ENCODE measurements at regions not wholly inside any gene's neighbourhood (a gene's known extent, or its start where the extent isn't known, plus 50 kb on each side); places are given as distances from the start of the nearest gene placed in this dataset.

GRCh38 chr9:12614488-12614887 is 78.7 kb upstream of the TYRP1 start:
- Mint-ChIP-seq H3K4me1 (peaks cover 4% of the 10 kb centered on the region), H3K27ac (no peak overlapping the region), H3K9me3 (no peaks in the 10 kb centered on the region), H3K27me3 (ENCODE audit: low read depth) (no peaks in the 10 kb centered on the region), H3K36me3 (no peaks in the 10 kb centered on the region), H3K4me3 (no peak overlapping the region)
- no peak for DNase-seq (ENCODE audit: low spot score in 2 of 2, unreplicated experiment in 2 of 2)
- no peak for TF ChIP-seq CTCF (IDR thresholded peaks at IDR 0.05; ENCODE audit: unreplicated experiment)

DNA sequence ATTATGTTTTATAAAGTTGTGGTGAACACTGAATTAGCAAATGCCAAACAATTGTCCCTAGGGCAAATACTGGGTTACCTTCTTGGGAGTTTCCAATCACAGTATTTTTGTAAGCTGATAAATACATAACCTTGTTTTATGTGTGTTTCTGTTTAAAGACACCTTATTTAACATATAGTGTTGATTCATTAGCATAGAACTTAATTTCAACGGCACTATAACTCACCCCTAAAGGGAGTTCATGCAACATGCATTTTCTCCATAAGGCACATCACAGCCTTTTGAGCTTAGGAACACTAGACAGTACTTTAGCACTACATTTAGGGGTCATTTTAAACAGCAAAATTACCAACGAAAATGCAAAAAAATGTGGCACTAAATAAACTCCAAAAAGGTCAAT is 74.2 kb upstream of the TYRP1 start:
- Mint-ChIP-seq H3K27ac (no peak overlapping the region), H3K4me1 (peaks cover 6% of the 10 kb centered on the region), H3K36me3 (no peaks in the 10 kb centered on the region), H3K4me3 (no peak overlapping the region), H3K9me3 (no peaks in the 10 kb centered on the region), H3K27me3 (ENCODE audit: low read depth) (peaks cover 4% of the 10 kb centered on the region)
- no peak for TF ChIP-seq CTCF (IDR thresholded peaks at IDR 0.05; ENCODE audit: unreplicated experiment)
- DNase-seq (ENCODE audit: low spot score in 2 of 2, unreplicated experiment in 2 of 2): no peak

- no peak for TF ChIP-seq CTCF (IDR thresholded peaks at IDR 0.05; ENCODE audit: unreplicated experiment)
- Mint-ChIP-seq H3K27me3 (ENCODE audit: low read depth) (peaks cover 4% of the 10 kb centered on the region), H3K36me3 (no peaks in the 10 kb centered on the region), H3K4me1 (peaks cover 18% of the 10 kb centered on the region), H3K9me3 (no peaks in the 10 kb centered on the region), H3K4me3 (no peak overlapping the region), H3K27ac (no peak overlapping the region)
- no peak for DNase-seq (ENCODE audit: low spot score in 2 of 2, unreplicated experiment in 2 of 2)
These were observed 67.3 kb upstream of the TYRP1 start for GRCh38 chr9:12625844-12626243.

DNA sequence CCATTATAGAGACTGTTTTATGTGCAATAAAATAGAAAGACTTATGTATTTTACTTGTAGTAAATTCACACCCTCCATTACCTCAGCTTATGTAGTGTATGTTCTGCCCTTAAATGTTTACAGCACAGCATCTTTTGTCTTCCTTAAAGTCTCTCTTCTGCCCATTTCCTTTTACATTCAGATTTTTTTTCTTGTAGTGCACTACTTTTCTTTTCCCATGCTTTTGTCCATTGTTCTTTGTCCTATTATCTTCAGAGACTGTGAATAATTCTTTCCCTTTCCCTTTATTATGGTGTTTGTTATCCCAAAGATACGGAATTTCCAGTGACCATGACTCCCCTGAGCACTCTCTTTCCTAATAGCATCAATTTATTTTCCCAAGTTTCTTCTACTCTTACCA is 66.1 kb upstream of the TYRP1 start:
- no peak overlapping the region for H3K4me3 Mint-ChIP-seq
- H3K27ac Mint-ChIP-seq: no peak overlapping the region
- peaks cover 14% of the 10 kb centered on the region for H3K4me1 Mint-ChIP-seq
- H3K9me3 Mint-ChIP-seq: no peaks in the 10 kb centered on the region
- H3K27me3 Mint-ChIP-seq (ENCODE audit: low read depth): peaks cover 4% of the 10 kb centered on the region
- no peaks in the 10 kb centered on the region for H3K36me3 Mint-ChIP-seq
- no peak for TF ChIP-seq CTCF (IDR thresholded peaks at IDR 0.05; ENCODE audit: unreplicated experiment)
- no peak for DNase-seq (ENCODE audit: low spot score in 2 of 2, unreplicated experiment in 2 of 2)

DNA sequence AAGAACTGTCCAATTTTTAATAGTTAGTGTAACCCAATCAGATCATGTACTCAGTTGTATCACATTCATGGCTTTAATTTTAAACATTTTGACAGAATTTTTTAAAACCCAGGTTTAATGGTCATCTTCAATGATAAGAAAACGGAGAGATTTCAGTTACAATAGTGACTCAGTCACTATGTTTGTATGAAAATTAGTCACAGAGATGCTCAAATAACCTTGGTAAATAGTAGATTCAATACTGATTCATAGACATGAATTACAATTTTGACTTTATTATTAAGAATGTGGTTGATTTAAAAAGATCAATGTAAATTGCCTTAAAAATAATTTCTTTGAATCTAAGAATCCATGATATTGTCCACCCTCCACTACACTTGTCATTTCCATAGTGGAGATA is 64.6 kb upstream of the TYRP1 start:
- Mint-ChIP-seq H3K36me3 (no peaks in the 10 kb centered on the region), H3K27me3 (ENCODE audit: low read depth) (no peaks in the 10 kb centered on the region), H3K27ac (no peak overlapping the region), H3K9me3 (no peaks in the 10 kb centered on the region), H3K4me1 (peaks cover 13% of the 10 kb centered on the region), H3K4me3 (no peak overlapping the region)
- no peak for DNase-seq (ENCODE audit: low spot score in 2 of 2, unreplicated experiment in 2 of 2)
- no peak for TF ChIP-seq CTCF (IDR thresholded peaks at IDR 0.05; ENCODE audit: unreplicated experiment)

- Mint-ChIP-seq H3K36me3 (no peaks in the 10 kb centered on the region), H3K27ac (no peak overlapping the region), H3K4me1 (peaks cover 13% of the 10 kb centered on the region), H3K9me3 (no peaks in the 10 kb centered on the region), H3K4me3 (no peak overlapping the region), H3K27me3 (ENCODE audit: low read depth) (no peaks in the 10 kb centered on the region)
- DNase-seq (ENCODE audit: low spot score in 2 of 2, unreplicated experiment in 2 of 2): no peak
- TF ChIP-seq CTCF (IDR thresholded peaks at IDR 0.05; ENCODE audit: unreplicated experiment): no peak
These were observed 64.1 kb upstream of the TYRP1 start for GRCh38 chr9:12629067-12629466.
